Smooth muscle cell (in vitro differentiated cells): ENCODE measurements at regions not wholly inside any gene's neighbourhood (a gene's known extent, or its start where the extent isn't known, plus 50 kb on each side); places are given as distances from the start of the nearest gene placed in this dataset.

ENCODE experiments used
- DNase-seq: peaks from one replicate; lab custom pipeline; 2025; ENCODE audit not compliant: unreplicated experiment; lab: John Stamatoyannopoulos, UW
- H2AFZ ChIP-seq: fragments of 200-600 bp; sonication (generic); 2 replicates; pipeline ENCODE4 v1.6.0; 2016; ENCODE audit warnings: antibody characterized with exemption, low read depth, mild to moderate bottlenecking
- H3F3A ChIP-seq: fragments of 200-600 bp; sonication (generic); 2 replicates; pipeline ENCODE4 v1.6.0; 2017; ENCODE audit warnings: antibody characterized with exemption, low read depth
- H3K27ac ChIP-seq: fragments of 200-600 bp; sonication (generic); 2 replicates; pipeline ENCODE4 v1.5.1; 2016; ENCODE audit warnings: low read depth, mild to moderate bottlenecking
- H3K27me3 ChIP-seq: fragments of 200-600 bp; sonication (generic); 2 replicates; pipeline ENCODE4 v1.6.1; 2016; ENCODE audit warnings: low read depth, mild to moderate bottlenecking
- H3K36me3 ChIP-seq: fragments of 200-600 bp; sonication (generic); 2 replicates; pipeline ENCODE4 v1.5.1; 2016; ENCODE audit warnings: low read depth
- H3K4me1 ChIP-seq: fragments of 200-600 bp; sonication (generic); 2 replicates; pipeline ENCODE4 v1.5.1; 2016; ENCODE audit warnings: low read depth
- H3K4me2 ChIP-seq: fragments of 200-600 bp; sonication (generic); 2 replicates; pipeline ENCODE4 v1.6.0; 2016; ENCODE audit warnings: mild to moderate bottlenecking
- H3K4me3 ChIP-seq: fragments of 200-600 bp; sonication (generic); 2 replicates; pipeline ENCODE4 v1.5.1; 2016; ENCODE audit warnings: mild to moderate bottlenecking
- H3K79me2 ChIP-seq: fragments of 200-600 bp; sonication (generic); 2 replicates; pipeline ENCODE4 v1.6.0; 2016; ENCODE audit warnings: low read depth, mild to moderate bottlenecking
- H3K9ac ChIP-seq: fragments of 200-600 bp; sonication (generic); 2 replicates; pipeline ENCODE4 v1.6.0; 2016; ENCODE audit warnings: low read depth
- H3K9me3 ChIP-seq: fragments of 200-600 bp; sonication (generic); replicated peaks from 2 replicates; pipeline ENCODE4 v1.5.1; 2016; ENCODE audit warnings: low read depth
- H4K20me1 ChIP-seq: fragments of 200-600 bp; sonication (generic); 2 replicates; pipeline ENCODE4 v1.6.0; 2016; ENCODE audit warnings: low read depth
- WGBS: methylation state at CpG from one replicate; pipeline ENCODE4 v1.1.7; 2016; ENCODE audit warnings: low lambda C conversion rate; 5-methylcytosine and 5-hydroxymethylcytosine counted together
- TF ChIP-seq, protein P1 (sequence below): fragments of 200-600 bp; sonication (generic); IDR thresholded peaks from 2 replicates; pipeline ENCODE4 v1.5.1; 2017; ENCODE audit warnings: borderline replicate concordance, mild to moderate bottlenecking, antibody characterized with exemption; ENCODE audit not compliant: insufficient read depth, poor library complexity, severe bottlenecking

DNA sequence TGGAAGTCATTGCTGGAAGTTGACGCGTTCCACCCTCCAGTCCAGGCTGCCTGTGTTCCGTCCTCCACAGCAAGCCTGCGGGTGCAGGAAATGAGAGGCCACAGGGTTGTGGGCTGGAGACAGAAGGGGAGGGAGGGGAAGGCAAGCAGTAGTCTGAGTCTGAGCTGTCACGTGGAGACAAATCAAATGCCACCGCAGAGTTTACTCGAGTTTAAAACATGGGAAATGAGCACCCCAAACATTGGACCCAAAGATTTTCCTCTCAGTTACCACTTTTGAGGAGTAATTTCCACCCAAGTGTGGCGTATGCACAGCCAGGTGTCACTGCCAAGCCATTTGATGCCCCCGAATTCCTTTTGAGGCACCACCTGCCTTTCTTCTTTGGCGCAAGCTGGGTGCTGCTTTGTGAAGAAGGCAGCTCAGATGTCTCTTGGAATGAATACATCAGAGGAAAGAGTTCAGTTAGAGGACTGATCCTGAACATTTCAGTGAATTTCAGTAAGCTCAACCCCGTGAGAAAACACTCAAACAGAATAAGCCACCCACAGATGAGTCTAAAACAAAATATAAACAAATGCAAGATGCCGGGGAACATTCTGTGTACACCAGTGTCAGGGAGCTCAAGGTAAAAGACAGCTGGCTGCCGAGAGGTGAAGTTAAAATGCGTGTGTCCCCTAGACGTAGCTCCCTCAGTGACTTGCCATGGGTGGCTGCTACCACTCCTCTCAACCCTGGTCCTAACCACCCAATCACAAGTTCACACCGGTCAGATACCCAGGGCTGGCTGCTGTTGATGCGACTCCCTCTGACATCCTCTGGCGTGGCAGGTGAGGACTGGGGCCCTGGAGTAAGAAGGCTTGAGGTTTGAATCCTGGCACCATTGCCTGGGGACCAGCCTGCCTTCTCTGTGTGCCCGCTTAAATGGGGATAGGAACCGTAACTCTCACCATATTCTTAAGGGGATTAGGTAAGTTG lies 203.8 kb downstream of the UACA start:
- H3K79me2 ChIP-seq: no peaks in the 10 kb centered on the region
- H2AFZ ChIP-seq: no peak overlapping the region
- no peak overlapping the region for H3K9ac ChIP-seq
- no peaks in the 10 kb centered on the region for H3K27me3 ChIP-seq
- TF ChIP-seq, protein P1, sequence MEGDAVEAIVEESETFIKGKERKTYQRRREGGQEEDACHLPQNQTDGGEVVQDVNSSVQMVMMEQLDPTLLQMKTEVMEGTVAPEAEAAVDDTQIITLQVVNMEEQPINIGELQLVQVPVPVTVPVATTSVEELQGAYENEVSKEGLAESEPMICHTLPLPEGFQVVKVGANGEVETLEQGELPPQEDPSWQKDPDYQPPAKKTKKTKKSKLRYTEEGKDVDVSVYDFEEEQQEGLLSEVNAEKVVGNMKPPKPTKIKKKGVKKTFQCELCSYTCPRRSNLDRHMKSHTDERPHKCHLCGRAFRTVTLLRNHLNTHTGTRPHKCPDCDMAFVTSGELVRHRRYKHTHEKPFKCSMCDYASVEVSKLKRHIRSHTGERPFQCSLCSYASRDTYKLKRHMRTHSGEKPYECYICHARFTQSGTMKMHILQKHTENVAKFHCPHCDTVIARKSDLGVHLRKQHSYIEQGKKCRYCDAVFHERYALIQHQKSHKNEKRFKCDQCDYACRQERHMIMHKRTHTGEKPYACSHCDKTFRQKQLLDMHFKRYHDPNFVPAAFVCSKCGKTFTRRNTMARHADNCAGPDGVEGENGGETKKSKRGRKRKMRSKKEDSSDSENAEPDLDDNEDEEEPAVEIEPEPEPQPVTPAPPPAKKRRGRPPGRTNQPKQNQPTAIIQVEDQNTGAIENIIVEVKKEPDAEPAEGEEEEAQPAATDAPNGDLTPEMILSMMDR: no peak
- no peak for DNase-seq
- no peaks in the 10 kb centered on the region for H3F3A ChIP-seq
- H4K20me1 ChIP-seq: no peaks in the 10 kb centered on the region
- H3K4me3 ChIP-seq: no peak overlapping the region
- peak overlapping the region; percentile 59 for H3K4me2 ChIP-seq
- H3K36me3 ChIP-seq: no peaks in the 10 kb centered on the region
- 59% methylated on average over 20 of the region's 20 CpGs for WGBS
- no peak overlapping the region for H3K27ac ChIP-seq
- H3K4me1 ChIP-seq: peaks cover 8% of the 10 kb centered on the region
- H3K9me3 ChIP-seq: no peaks in the 10 kb centered on the region

DNA sequence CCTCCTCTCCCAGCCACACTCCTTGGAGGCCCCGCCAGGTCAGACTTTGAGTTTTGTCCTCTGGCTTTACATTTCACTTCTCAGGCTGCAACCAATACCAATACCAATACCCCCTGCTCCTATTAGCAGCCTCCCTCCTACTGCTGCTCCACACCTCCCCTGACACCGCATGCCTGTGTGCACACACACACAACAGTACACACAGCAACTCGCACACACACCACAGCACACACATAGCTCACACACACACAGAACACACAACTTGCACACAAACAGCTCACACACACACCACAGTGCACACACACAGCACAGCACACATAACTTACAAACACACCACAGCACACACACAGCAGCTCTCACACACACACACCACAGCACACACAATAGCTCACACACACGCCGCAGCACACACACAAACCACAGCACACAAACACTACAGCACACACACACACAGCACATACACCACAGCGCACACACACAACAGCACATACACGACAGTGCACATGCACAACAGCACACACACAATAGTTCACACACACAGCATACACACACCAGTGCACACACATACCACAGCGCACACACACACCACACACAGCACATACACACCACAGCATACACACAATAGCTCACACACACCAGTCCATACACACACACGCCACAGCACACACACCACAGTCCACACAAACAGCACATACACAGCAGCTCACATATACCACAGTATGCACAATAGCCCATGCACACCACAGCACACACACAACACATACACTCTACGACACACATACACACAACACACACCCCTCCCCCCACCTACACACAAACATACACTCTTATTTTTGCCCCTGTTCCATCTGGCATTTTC lies 204.7 kb downstream of the UACA start:
- TF ChIP-seq, protein P1: no peak
- H3F3A ChIP-seq: no peaks in the 10 kb centered on the region
- H4K20me1 ChIP-seq: no peaks in the 10 kb centered on the region
- H3K27ac ChIP-seq: no peak overlapping the region
- H3K79me2 ChIP-seq: no peaks in the 10 kb centered on the region
- DNase-seq: no peak
- H3K9ac ChIP-seq: no peak overlapping the region
- H2AFZ ChIP-seq: no peak overlapping the region
- no peaks in the 10 kb centered on the region for H3K36me3 ChIP-seq
- H3K4me1 ChIP-seq: peaks cover 8% of the 10 kb centered on the region
- H3K4me2 ChIP-seq: peak overlapping the region; percentile 59
- H3K4me3 ChIP-seq: no peak overlapping the region
- no peaks in the 10 kb centered on the region for H3K9me3 ChIP-seq
- WGBS: 86% methylated on average over 10 of the region's 10 CpGs
- H3K27me3 ChIP-seq: no peaks in the 10 kb centered on the region

DNA sequence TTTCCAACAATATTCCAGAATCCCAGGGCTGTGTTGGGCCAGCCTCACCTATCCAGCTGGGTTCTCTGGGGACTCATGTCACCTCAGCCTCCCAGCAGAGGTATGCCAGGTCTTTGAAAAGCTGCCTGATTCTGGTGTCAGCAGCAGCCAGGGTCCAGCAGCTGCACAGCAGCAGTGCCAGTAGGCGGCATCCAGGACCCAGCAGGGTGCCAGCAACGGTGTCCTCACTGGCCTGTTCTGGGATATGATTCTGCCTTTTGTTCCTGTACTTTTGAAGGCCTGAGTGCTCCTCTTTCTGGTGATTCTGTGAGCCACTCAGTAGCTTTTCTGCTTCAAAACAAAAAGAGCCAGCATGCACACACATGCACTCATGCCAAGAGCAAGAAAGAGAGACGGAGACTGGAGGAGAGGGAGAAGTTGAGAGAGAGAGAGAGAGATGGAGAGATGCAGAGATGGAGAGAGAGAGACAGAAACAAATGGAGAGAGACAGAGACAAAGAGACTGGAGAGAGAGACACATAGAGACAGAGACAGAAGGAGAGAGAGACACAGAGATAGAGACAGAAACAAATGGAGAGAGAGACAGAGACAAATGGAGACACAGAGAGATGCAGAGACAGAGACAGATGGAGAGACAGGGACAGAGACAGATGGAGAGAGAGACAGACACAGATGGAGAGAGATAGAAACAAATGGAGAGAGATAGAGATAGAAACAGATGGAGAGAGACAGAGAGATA lies 205.7 kb downstream of the UACA start:
- H3K27ac ChIP-seq: no peak overlapping the region
- no peak overlapping the region for H3K4me2 ChIP-seq
- no peaks in the 10 kb centered on the region for H3F3A ChIP-seq
- H3K9ac ChIP-seq: no peak overlapping the region
- no peak overlapping the region for H2AFZ ChIP-seq
- TF ChIP-seq, protein P1: no peak
- peaks cover 8% of the 10 kb centered on the region for H3K4me1 ChIP-seq
- no peaks in the 10 kb centered on the region for H3K27me3 ChIP-seq
- no peak for DNase-seq
- no peaks in the 10 kb centered on the region for H3K79me2 ChIP-seq
- no peaks in the 10 kb centered on the region for H3K9me3 ChIP-seq
- no peaks in the 10 kb centered on the region for H4K20me1 ChIP-seq
- no peak overlapping the region for H3K4me3 ChIP-seq
- H3K36me3 ChIP-seq: no peaks in the 10 kb centered on the region
- 88% methylated on average over 3 of the region's 3 CpGs for WGBS
